ENCODE measurements at regions not wholly inside any gene's neighbourhood (a gene's known extent, or its start where the extent isn't known, plus 50 kb on each side); places are given as distances from the start of the nearest gene placed in this dataset.
"Not testable (repeated sequence)": the region's sequence is repeated elsewhere in the genome, so short reads cannot be mapped to it uniquely, and the experiment has no call there.

GRCh38 chr7:65562522-65562921 lies 188.9 kb downstream of the ZNF92 start:
- H3K79me2 ChIP-seq (ENCODE audit: low read depth); H3K27me3 ChIP-seq (ENCODE audit: insufficient read depth, low read depth); H3K27ac ChIP-seq; H3K9me3 ChIP-seq (ENCODE audit: insufficient read depth, low read depth); H3F3A ChIP-seq (ENCODE audit: insufficient read depth, low read depth); H3K9me2 ChIP-seq (ENCODE audit: insufficient read depth); CTCF ChIA-PET; POLR2A ChIA-PET (ENCODE audit: unreplicated experiment); H3K36me3 ChIP-seq (ENCODE audit: low read depth); H2AFZ ChIP-seq; H4K20me1 ChIP-seq (ENCODE audit: insufficient read depth); H3K4me1 ChIP-seq (replicated peaks; ENCODE audit: insufficient read depth); BruUV-seq (replicated peaks); intact Hi-C loops (cut with micrococcal nuclease; ENCODE audit: unreplicated experiment); H3K4me3 ChIP-seq; H3K4me2 ChIP-seq: not testable (repeated sequence)
- DNase-seq, result peak in 1 of 2 experiments; percentile 2

GRCh38 chr7:65563333-65563732 lies 189.7 kb downstream of the ZNF92 start:
- DNase-seq; H3K36me3 ChIP-seq (ENCODE audit: low read depth); H3K9me3 ChIP-seq (ENCODE audit: insufficient read depth, low read depth); H3K27me3 ChIP-seq (ENCODE audit: insufficient read depth, low read depth); H4K20me1 ChIP-seq (ENCODE audit: insufficient read depth); intact Hi-C loops (cut with micrococcal nuclease; ENCODE audit: unreplicated experiment); H3K9me2 ChIP-seq (ENCODE audit: insufficient read depth); POLR2A ChIA-PET (ENCODE audit: unreplicated experiment); H3K4me2 ChIP-seq; H3K4me1 ChIP-seq (replicated peaks; ENCODE audit: insufficient read depth); BruUV-seq (replicated peaks); H3K27ac ChIP-seq; CTCF ChIA-PET; H2AFZ ChIP-seq; H3K4me3 ChIP-seq; H3F3A ChIP-seq (ENCODE audit: insufficient read depth, low read depth); H3K79me2 ChIP-seq (ENCODE audit: low read depth): not testable (repeated sequence)

- POLR2A ChIA-PET (ENCODE audit: unreplicated experiment); DNase-seq; H3K27ac ChIP-seq; H3F3A ChIP-seq (ENCODE audit: insufficient read depth, low read depth); H3K4me2 ChIP-seq; H3K79me2 ChIP-seq (ENCODE audit: low read depth); intact Hi-C loops (cut with micrococcal nuclease; ENCODE audit: unreplicated experiment); H3K4me1 ChIP-seq (replicated peaks; ENCODE audit: insufficient read depth); H3K9me3 ChIP-seq (ENCODE audit: insufficient read depth, low read depth); CTCF ChIA-PET; H3K4me3 ChIP-seq; H4K20me1 ChIP-seq (ENCODE audit: insufficient read depth); H2AFZ ChIP-seq; H3K27me3 ChIP-seq (ENCODE audit: insufficient read depth, low read depth); BruUV-seq (replicated peaks); H3K36me3 ChIP-seq (ENCODE audit: low read depth); H3K9me2 ChIP-seq (ENCODE audit: insufficient read depth): not testable (repeated sequence)
These were observed 194.6 kb downstream of the ZNF92 start for GRCh38 chr7:65568226-65568625.

GRCh38 chr7:65570990-65571389 lies 197.3 kb downstream of the ZNF92 start:
- H3K27me3 ChIP-seq (ENCODE audit: insufficient read depth, low read depth); H3K9me3 ChIP-seq (ENCODE audit: insufficient read depth, low read depth); CTCF ChIA-PET: not testable (repeated sequence)

GRCh38 chr7:65572581-65572980 lies 198.9 kb downstream of the ZNF92 start:
- H3K79me2 ChIP-seq (ENCODE audit: low read depth); CTCF ChIA-PET; H3K4me3 ChIP-seq; H3K9me2 ChIP-seq (ENCODE audit: insufficient read depth); POLR2A ChIA-PET (ENCODE audit: unreplicated experiment); H3F3A ChIP-seq (ENCODE audit: insufficient read depth, low read depth); H3K4me2 ChIP-seq; H3K9me3 ChIP-seq (ENCODE audit: insufficient read depth, low read depth); H3K27ac ChIP-seq; intact Hi-C loops (cut with micrococcal nuclease; ENCODE audit: unreplicated experiment); BruUV-seq (replicated peaks); H4K20me1 ChIP-seq (ENCODE audit: insufficient read depth); H3K36me3 ChIP-seq (ENCODE audit: low read depth); H3K4me1 ChIP-seq (replicated peaks; ENCODE audit: insufficient read depth); H2AFZ ChIP-seq; H3K27me3 ChIP-seq (ENCODE audit: insufficient read depth, low read depth); DNase-seq: not testable (repeated sequence)

More at GRCh38 chr7:65570990-65571389, 197.3 kb downstream of the ZNF92 start:
- H3K4me1 ChIP-seq (replicated peaks; ENCODE audit: insufficient read depth); intact Hi-C loops (cut with micrococcal nuclease; ENCODE audit: unreplicated experiment); DNase-seq; BruUV-seq (replicated peaks); POLR2A ChIA-PET (ENCODE audit: unreplicated experiment); H2AFZ ChIP-seq; H3K4me2 ChIP-seq; H4K20me1 ChIP-seq (ENCODE audit: insufficient read depth); H3K9me2 ChIP-seq (ENCODE audit: insufficient read depth); H3F3A ChIP-seq (ENCODE audit: insufficient read depth, low read depth); H3K79me2 ChIP-seq (ENCODE audit: low read depth); H3K4me3 ChIP-seq; H3K27ac ChIP-seq; H3K36me3 ChIP-seq (ENCODE audit: low read depth): not testable (repeated sequence)

- intact Hi-C loops (cut with micrococcal nuclease; ENCODE audit: unreplicated experiment); CTCF ChIA-PET; H4K20me1 ChIP-seq (ENCODE audit: insufficient read depth); POLR2A ChIA-PET (ENCODE audit: unreplicated experiment); H3K4me2 ChIP-seq; H3K4me1 ChIP-seq (replicated peaks; ENCODE audit: insufficient read depth); H3F3A ChIP-seq (ENCODE audit: insufficient read depth, low read depth); H3K9me2 ChIP-seq (ENCODE audit: insufficient read depth); H3K27ac ChIP-seq; H3K27me3 ChIP-seq (ENCODE audit: insufficient read depth, low read depth); H3K79me2 ChIP-seq (ENCODE audit: low read depth); H2AFZ ChIP-seq; H3K4me3 ChIP-seq; H3K9me3 ChIP-seq (ENCODE audit: insufficient read depth, low read depth); DNase-seq; BruUV-seq (replicated peaks); H3K36me3 ChIP-seq (ENCODE audit: low read depth): not testable (repeated sequence)
These were observed 202.7 kb downstream of the ZNF92 start for GRCh38 chr7:65576370-65576769.

- H3K36me3 ChIP-seq (ENCODE audit: low read depth); H3K27me3 ChIP-seq (ENCODE audit: insufficient read depth, low read depth); BruUV-seq (replicated peaks); H3K79me2 ChIP-seq (ENCODE audit: low read depth); H3K4me2 ChIP-seq; CTCF ChIA-PET; H3K4me1 ChIP-seq (replicated peaks; ENCODE audit: insufficient read depth); H4K20me1 ChIP-seq (ENCODE audit: insufficient read depth); intact Hi-C loops (cut with micrococcal nuclease; ENCODE audit: unreplicated experiment); DNase-seq; H2AFZ ChIP-seq; H3F3A ChIP-seq (ENCODE audit: insufficient read depth, low read depth); H3K9me2 ChIP-seq (ENCODE audit: insufficient read depth); H3K27ac ChIP-seq; H3K9me3 ChIP-seq (ENCODE audit: insufficient read depth, low read depth); H3K4me3 ChIP-seq; POLR2A ChIA-PET (ENCODE audit: unreplicated experiment): not testable (repeated sequence)
These were observed 209.0 kb downstream of the ZNF92 start for GRCh38 chr7:65582518-65583119.

- H2AFZ ChIP-seq; H3K4me3 ChIP-seq; H3K79me2 ChIP-seq (ENCODE audit: low read depth); H4K20me1 ChIP-seq (ENCODE audit: insufficient read depth); H3K4me2 ChIP-seq; DNase-seq; H3F3A ChIP-seq (ENCODE audit: insufficient read depth, low read depth); CTCF ChIA-PET; H3K27ac ChIP-seq; H3K4me1 ChIP-seq (replicated peaks; ENCODE audit: insufficient read depth); H3K9me2 ChIP-seq (ENCODE audit: insufficient read depth); BruUV-seq (replicated peaks); H3K36me3 ChIP-seq (ENCODE audit: low read depth); intact Hi-C loops (cut with micrococcal nuclease; ENCODE audit: unreplicated experiment); H3K9me3 ChIP-seq (ENCODE audit: insufficient read depth, low read depth); POLR2A ChIA-PET (ENCODE audit: unreplicated experiment): not testable (repeated sequence)
- peaks cover 13% of the 10 kb centered on the region; the same call in 1 of the 2 replicates for H3K27me3 ChIP-seq (ENCODE audit: insufficient read depth, low read depth)
These were observed 228.8 kb downstream of the ZNF92 start for GRCh38 chr7:65602495-65602894.

Measured in PC-9 (cell line).